ENCODE measurements at regions not wholly inside any gene's neighbourhood (a gene's known extent, or its start where the extent isn't known, plus 50 kb on each side); places are given as distances from the start of the nearest gene placed in this dataset.
"Not testable (repeated sequence)": the region's sequence is repeated elsewhere in the genome, so short reads cannot be mapped to it uniquely, and the experiment has no call there.

GRCh38 chr3:72280876-72281275, 495.9 kb upstream of the PROK2 start:
- no peak for DNase-seq (ENCODE audit: low read depth in 3 of 3)

- no peak for DNase-seq (ENCODE audit: low read depth in 3 of 3)
Measured at GRCh38 chr3:72279631-72280041, 494.7 kb upstream of the PROK2 start.

- no peak for DNase-seq (ENCODE audit: low read depth in 3 of 3)
Measured at GRCh38 chr3:72279068-72279604, 494.2 kb upstream of the PROK2 start.

DNA sequence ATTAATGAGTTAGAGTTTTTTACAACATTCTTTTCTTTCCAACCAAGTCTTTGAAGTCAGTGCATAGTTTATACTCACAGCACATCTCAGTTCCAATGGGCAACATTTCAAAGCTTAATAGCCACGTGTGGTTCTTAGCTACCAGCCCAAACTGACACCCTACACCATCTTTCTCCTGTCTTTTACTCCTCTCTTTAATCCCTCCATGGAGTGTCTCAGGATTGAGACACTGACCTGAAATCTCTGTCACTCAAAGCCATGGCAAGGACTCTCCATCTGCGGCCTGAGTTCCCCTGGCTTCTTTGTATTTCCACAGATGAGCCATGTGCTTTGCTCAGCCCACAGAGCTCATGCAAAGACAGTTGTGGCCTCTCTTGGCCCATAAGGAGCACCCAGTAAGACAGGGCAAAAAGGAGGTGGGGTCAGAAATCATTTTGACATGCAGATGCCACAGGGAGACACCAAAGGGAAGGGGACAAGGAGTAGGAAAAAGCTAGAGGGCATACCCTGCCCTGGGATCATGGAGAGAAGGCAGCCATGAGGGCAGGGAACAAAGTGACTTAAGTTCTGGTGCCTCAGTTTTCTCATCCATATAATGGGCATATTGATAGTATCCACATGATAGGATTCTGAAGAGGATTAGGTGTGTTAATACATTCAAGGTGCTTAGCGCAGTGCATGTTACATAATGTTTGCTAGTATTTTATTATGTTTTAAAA, 493.6 kb upstream of the PROK2 start:
- DNase-seq (ENCODE audit: low read depth in 3 of 3), result no peak

DNA sequence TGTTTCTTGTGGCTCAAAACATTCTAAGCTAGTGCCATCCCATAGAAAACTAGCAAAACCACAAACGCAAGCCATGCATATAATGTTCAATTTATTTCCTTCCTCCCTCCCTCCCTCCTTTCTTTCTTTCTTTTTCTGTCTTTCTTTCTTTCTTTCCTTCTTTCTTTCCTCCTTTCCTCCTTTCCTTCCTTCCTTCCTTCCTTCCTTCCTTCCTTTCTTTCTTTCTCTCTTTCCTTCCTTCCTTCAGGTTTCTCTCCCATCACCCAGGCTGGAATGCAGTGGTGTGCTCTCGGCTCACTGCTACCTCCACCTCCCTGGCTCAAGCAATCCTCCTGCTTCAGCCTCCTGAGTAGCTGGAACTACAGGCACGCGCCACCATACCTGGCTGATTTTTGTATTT, 492.8 kb upstream of the PROK2 start:
- no peak for DNase-seq (ENCODE audit: low read depth in 3 of 3)

GRCh38 chr3:72276806-72277205, 491.9 kb upstream of the PROK2 start:
- no peak for DNase-seq (ENCODE audit: low read depth in 3 of 3)

DNA sequence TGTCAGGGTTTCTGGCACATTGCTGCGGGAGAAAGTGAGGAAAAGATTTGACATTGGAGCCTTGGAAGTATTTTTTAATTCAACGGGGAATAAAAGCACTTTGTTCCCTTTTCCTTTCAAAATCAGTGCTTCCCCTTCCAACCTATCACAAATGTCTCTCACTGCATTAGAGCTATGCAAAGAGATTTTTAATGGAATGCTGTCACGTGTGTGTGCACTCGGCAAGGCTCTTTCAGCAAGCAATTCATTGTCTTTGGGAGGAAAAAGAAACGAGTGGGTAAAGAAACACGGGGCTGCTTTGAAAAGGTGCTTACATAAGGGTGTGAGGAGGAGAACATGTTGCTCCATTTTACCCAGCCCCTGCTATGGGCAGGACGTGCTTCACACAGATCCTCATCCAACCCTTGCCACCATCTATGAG, 490.4 kb upstream of the PROK2 start:
- DNase-seq (ENCODE audit: low read depth in 3 of 3), result no peak

GRCh38 chr3:72274493-72275330, 489.8 kb upstream of the PROK2 start:
- DNase-seq (ENCODE audit: low read depth in 3 of 3), result no peak

DNA sequence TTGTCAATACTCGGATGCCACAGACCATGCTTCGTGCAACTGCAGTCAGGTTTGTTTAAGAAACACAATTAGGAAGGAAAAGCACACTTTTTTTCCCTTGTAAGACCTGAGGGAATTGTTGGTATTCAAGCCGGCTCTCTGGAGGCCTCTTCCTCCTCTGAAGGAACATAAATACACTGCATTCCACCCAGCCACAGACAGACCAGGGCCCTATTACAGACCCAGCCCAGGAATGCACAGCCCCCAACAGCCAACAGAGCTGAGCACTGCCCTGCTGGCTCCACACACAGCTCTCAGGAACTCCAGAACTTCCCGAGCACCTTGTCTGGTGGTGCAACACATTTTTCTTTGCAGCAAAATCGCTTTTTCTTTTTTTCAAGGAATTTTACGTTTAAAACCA, 488.7 kb upstream of the PROK2 start:
- no peak for DNase-seq (ENCODE audit: low read depth in 3 of 3)

DNA sequence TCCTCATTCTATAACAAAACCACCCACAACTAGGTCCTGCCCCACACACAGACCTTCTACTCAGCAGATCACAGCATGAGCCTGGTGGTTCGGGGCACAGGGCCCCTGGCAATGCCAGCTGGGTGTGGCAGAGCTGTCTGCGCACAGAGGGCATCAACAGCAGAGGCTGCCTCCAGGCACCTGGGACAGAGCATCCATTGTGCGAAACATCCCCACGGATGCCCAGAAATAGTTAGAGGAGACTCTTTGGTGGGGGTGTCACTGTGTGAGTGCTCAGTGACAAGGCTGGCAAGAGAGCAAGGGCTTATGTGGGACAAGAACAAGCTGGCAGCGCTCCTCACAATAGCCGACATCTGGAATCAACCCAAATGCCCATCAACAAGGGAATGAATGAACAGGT, 487.4 kb upstream of the PROK2 start:
- no peak for DNase-seq (ENCODE audit: low read depth in 3 of 3)

DNA sequence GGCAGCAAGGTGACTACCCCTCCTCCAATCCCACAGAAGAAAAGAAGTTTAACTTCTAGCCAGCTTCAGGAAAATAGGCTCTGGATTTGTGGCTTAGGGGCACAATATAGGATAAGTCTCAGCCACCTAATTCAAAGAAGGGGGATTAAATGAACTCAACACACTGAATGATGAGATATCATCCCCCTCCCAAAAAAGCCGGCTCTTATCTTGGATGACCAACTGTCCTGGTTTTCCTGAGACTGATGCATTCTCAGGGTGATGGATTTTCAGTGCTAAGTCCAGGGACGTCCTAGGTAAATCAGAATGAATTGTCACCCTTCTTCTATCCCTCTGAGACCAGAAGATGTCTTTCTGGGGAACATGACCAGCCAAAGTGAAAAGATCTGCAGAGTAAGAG, 487.0 kb upstream of the PROK2 start:
- no peak for DNase-seq (ENCODE audit: low read depth in 3 of 3)

DNA sequence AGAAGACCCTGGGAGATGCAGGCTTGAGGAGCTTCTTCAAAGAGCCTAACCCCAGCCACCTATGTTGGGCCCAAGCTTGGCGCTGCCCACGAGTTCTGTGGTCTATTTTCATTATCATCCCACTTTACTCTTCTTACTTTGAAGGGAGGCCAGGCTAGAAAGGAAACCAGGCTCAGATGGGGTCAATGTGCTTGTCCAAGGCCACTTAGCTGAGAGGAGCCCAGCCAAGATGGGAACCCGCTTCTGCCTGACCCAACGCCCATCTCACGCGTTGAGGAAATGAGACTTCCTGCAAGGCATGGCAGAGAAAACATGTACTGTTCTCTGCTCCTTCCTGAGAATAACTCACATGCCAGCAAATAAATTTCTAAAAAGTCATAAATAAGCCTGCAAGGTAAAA, 486.3 kb upstream of the PROK2 start:
- no peak for DNase-seq (ENCODE audit: low read depth in 3 of 3)

DNA sequence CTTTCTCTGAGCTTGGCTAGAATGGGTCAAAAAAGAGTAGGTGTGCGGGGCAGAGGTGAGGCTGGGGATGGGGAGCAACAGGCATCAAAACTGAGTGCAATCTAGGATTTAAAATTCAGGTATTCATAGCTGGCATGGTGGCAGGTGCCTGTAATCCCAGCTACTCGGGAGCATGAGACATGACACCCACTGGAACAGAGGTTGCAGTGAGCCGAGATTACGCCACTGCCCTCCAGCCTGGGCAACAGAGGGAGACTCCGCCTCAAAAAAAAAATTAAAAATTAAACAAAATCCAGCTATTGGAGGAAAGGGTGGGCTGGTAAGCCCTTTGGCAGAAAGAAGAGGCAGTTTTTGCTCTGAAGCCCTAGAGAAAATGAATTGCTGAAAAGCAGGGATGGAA, 485.8 kb upstream of the PROK2 start:
- no peak for DNase-seq (ENCODE audit: low read depth in 3 of 3)

- DNase-seq (ENCODE audit: low read depth in 3 of 3), result no peak
Measured at GRCh38 chr3:72270072-72270681, 485.2 kb upstream of the PROK2 start.

DNA sequence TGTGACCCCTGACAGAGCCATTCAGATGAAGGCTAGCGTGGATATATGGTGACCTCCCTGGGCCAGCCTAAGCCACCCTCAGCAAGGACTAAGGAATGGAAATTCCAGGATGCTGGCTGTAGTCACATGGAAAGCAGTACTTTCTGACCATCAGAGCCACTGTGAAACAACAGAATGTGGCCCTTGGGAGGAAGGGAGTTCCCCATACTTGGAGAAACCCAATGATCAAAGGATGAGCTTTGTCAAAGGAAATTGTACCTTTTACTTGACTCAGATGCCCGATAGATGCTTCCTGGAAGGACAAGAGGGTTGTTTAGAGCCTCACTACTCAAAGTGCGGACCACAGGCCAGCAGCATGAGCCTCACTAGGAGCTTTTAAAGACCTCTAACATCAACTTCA, 484.5 kb upstream of the PROK2 start:
- no peak for DNase-seq (ENCODE audit: low read depth in 3 of 3)

DNA sequence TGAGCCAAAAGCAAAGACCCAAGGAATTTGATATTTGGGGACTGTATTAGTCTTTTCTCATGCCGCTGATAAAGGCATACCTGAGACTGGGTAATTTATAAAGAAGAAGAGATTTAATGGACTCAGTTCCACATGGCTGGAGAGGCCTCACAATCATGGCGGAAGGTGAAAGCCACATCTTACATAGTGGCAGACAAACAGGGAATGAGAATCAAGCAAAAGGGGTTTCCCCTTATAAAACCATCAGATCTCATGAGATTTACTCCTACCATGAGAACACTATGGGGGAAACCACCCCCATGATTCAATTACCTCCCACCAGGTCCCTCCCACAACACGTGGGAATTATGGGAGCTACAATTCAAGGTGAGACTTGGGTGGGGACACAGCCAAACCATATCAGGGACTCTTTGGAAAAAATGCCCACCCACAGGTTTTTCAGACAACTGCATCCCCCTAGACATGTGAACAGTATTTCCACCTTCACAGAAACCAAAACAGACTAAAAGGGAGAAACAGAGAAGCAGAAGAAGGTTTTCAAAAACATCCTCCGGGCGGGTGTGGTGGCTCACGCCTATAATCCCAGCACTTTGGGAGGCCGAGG, 482.1 kb upstream of the PROK2 start:
- DNase-seq (ENCODE audit: low read depth in 3 of 3), result not testable (repeated sequence)

DNA sequence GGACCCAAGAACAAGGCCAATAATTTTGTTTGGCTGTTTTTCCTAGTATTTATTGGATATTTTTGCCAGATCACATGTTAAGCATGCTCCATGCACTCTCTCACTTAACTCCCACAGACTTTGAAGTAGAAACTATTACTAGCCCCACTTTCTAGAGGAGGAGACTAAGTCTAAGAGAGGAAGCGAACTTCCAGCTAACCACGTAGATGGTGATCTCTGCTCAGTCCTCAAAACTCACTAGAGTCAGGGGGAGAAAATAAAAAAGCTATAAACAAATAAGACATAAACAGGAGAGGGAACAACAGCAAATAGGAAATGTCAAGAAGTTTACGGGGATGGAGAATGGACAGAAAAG, 481.0 kb upstream of the PROK2 start:
- DNase-seq (ENCODE audit: low read depth in 3 of 3), result no peak

DNA sequence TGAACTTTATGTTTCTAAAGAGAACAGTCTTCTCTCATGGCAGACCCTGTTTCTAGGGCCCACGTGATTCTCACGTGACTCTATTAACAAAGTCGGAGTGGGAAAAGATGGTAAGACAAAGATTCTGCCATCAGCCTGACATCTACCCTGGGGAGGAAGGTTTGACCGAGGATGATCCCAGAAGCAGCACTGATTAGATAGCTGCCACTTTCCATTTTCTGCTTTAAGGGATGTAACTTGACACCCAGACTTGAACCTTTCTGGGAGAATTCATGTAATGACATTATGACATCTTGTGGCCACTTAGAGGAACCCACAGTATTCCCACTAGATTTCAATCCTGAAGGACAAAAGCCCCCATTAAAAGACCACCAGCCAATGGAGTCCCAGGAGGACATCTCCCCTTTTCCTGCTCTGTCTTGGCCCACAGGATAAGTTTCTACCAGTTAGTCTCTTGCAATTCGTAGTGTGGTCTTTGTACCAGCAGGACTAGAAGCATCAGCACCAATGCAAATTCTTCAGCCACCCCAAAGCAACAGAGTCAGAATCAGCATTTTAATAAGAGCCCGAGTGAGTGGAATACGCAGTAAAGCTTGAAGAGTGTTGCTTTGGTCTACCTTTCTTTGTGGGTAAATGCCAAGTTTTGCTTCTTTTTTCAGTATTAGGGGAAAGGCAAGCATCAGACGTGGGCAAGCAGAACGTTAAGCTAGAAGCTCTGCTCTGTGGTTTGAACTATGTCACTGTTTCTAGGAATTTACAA, 480.5 kb upstream of the PROK2 start:
- DNase-seq (ENCODE audit: low read depth in 3 of 3), result no peak

- DNase-seq (ENCODE audit: low read depth in 3 of 3), result no peak
Measured at GRCh38 chr3:72263223-72263990, 478.5 kb upstream of the PROK2 start.

GRCh38 chr3:72262736-72263135, 477.8 kb upstream of the PROK2 start:
- DNase-seq (ENCODE audit: low read depth in 3 of 3), result no peak
